Panc1 (cell line): ENCODE measurements at regions not wholly inside any gene's neighbourhood (a gene's known extent, or its start where the extent isn't known, plus 50 kb on each side); places are given as distances from the start of the nearest gene placed in this dataset.

Experiments used
- ATAC-seq: fragments of 200-7000 bp; cut with Tn5 transposase; 2 replicates; pipeline ENCODE4 v1.9.1; 2020; ENCODE audit warnings: mild to moderate bottlenecking, moderate library complexity
- BruUV-seq: library from RNA; stranded (reverse); fragments of 400-500 nt; replicated peaks from 2 replicates; lab custom pipeline; 2021; lab: Mats Ljungman, UMichigan
- CTCF ChIA-PET: fragments of 300-600 bp; sonication (Branson Sonifier 250); formaldehyde crosslinking; loops from one replicate; lab custom pipeline; 2022; ENCODE audit warnings: antibody characterized with exemption; lab: Charles Lee
- POLR2A ChIA-PET: fragments of 300-600 bp; sonication (Branson Sonifier 250); formaldehyde crosslinking; loops from one replicate; lab custom pipeline; 2022; ENCODE audit warnings: antibody characterized with exemption; lab: Charles Lee
- DNase-seq: peaks from one replicate; pipeline ENCODE4 v3.0.0-alpha.2; 2010; ENCODE audit warnings: low read depth, low spot score
- H3K27ac ChIP-seq: 2 replicates; pipeline ENCODE4 v1.5.1; 2011; ENCODE audit warnings: mild to moderate bottlenecking, low read length, inconsistent platforms
- H3K27me3 ChIP-seq: fragments of 200-500 bp; sonication (Bioruptor generic); 2 replicates; pipeline ENCODE4 v1.6.0; 2014; ENCODE audit warnings: low read length, inconsistent platforms; ENCODE audit not compliant: control insufficient read depth, insufficient read depth
- H3K36me3 ChIP-seq: fragments of 200-500 bp; sonication (Bioruptor generic); 2 replicates; pipeline ENCODE4 v1.5.1; 2014; ENCODE audit warnings: inconsistent platforms, mild to moderate bottlenecking, low read length, moderate library complexity; ENCODE audit not compliant: control insufficient read depth, insufficient read depth
- H3K4me1 ChIP-seq: 2 replicates; pipeline ENCODE4 v1.5.1; 2011; ENCODE audit warnings: inconsistent platforms, mild to moderate bottlenecking, low read length, moderate library complexity; ENCODE audit not compliant: control insufficient read depth, insufficient read depth
- H3K4me3 ChIP-seq, 2 experiments: 2 replicates each; pipeline ENCODE4 v1.5.1; 2011 to 2012; ENCODE audit warnings: low read depth in 2 of 2, low read length in 2 of 2, mild to moderate bottlenecking in 2 of 2, inconsistent platforms in 1 of 2, moderate library complexity in 1 of 2
- H3K9me3 ChIP-seq: fragments of 200-500 bp; sonication (Bioruptor generic); 2 replicates; pipeline ENCODE4 v1.5.1; 2014; ENCODE audit warnings: low read depth, mild to moderate bottlenecking, inconsistent platforms, low read length, moderate library complexity; ENCODE audit not compliant: control insufficient read depth, insufficient read depth
- POLR2AphosphoS5 ChIP-seq: IDR thresholded peaks from 2 replicates; pipeline ENCODE4 v1.6.1; 2012; ENCODE audit warnings: mild to moderate bottlenecking, low read depth, low read length, moderate library complexity
- REST ChIP-seq, 2 experiments: IDR thresholded peaks; 2 replicates each; pipeline ENCODE4 v1.6.1; 2011 to 2012; ENCODE audit warnings: low read depth in 2 of 2, control low read depth in 1 of 2, low read length in 1 of 2, mild to moderate bottlenecking in 1 of 2, moderate library complexity in 1 of 2; ENCODE audit not compliant: insufficient read depth in 1 of 2
- SIN3A ChIP-seq: IDR thresholded peaks from 2 replicates; pipeline ENCODE4 v1.6.1; 2012; ENCODE audit warnings: low read depth, mild to moderate bottlenecking, low read length, moderate library complexity, borderline replicate concordance; ENCODE audit not compliant: insufficient read depth
- TCF7L2 ChIP-seq: IDR thresholded peaks from 2 replicates; pipeline ENCODE4 v1.6.1; 2011; ENCODE audit warnings: mild to moderate bottlenecking, low read depth, low read length, inconsistent platforms
- in situ Hi-C: cut with HindIII; loops from 2 replicates; pipeline ENCODE4 v1.10.0; 2016; ENCODE audit warnings: low sequenced_read_pairs, low pct_unique_long_range_greater_than_20kb
- intact Hi-C: fragments of 100-400 bp; cut with micrococcal nuclease; formaldehyde crosslinking; loops from one replicate; pipeline ENCODE4 v1.10.0; 2022; ENCODE audit not compliant: unreplicated experiment
- TF ChIP-seq, protein P1 (sequence below): fragments of 450-650 bp; IDR thresholded peaks from 2 replicates; pipeline ENCODE4 v1.5.1; 2017; ENCODE audit warnings: mild to moderate bottlenecking

DNA sequence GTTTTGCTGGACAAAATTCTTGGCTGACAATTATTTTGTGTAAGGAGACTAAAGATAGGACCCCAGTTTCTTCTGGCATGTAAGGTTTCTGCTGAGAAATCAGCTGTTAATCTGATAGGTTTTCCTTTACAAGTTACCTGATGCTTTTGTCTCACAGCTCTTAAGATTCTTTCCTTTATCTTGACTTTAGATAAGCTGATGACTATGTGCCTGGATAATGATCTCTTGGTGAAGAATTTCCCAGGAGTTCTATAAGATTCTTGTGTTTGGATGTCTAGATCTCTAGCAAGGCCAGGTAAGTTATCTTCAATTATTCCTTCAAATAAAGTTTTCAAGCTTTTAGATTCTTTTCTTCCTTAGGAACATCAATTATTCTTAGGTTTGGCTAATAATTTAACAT lies 534.8 kb upstream of the LRRTM4 start:
- H3K27me3 ChIP-seq, result no peaks in the 10 kb centered on the region
- no peak overlapping the region for H3K27ac ChIP-seq
- TF ChIP-seq TCF7L2 (no peak), REST (IDR thresholded peaks at IDR 0.05; ENCODE audit: insufficient read depth in 1 of 2, low read depth in 2 of 2, low read length in 1 of 2) (no peak), SIN3A (no peak), POLR2AphosphoS5 (no peak)
- TF ChIP-seq, protein P1, sequence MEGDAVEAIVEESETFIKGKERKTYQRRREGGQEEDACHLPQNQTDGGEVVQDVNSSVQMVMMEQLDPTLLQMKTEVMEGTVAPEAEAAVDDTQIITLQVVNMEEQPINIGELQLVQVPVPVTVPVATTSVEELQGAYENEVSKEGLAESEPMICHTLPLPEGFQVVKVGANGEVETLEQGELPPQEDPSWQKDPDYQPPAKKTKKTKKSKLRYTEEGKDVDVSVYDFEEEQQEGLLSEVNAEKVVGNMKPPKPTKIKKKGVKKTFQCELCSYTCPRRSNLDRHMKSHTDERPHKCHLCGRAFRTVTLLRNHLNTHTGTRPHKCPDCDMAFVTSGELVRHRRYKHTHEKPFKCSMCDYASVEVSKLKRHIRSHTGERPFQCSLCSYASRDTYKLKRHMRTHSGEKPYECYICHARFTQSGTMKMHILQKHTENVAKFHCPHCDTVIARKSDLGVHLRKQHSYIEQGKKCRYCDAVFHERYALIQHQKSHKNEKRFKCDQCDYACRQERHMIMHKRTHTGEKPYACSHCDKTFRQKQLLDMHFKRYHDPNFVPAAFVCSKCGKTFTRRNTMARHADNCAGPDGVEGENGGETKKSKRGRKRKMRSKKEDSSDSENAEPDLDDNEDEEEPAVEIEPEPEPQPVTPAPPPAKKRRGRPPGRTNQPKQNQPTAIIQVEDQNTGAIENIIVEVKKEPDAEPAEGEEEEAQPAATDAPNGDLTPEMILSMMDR, result no peak
- no peak overlapping the region for H3K4me3 ChIP-seq
- no peak for ATAC-seq
- no TSS peak for BruUV-seq
- H3K36me3 ChIP-seq, result no peaks in the 10 kb centered on the region
- ChIA-PET POLR2A (no interaction called here), CTCF (no interaction called here)
- no peaks in the 10 kb centered on the region for H3K4me1 ChIP-seq
- no peaks in the 10 kb centered on the region for H3K9me3 ChIP-seq
- intact Hi-C loops, result no loop called here
- in situ Hi-C loops, result no loop called here
- no peak for DNase-seq

DNA sequence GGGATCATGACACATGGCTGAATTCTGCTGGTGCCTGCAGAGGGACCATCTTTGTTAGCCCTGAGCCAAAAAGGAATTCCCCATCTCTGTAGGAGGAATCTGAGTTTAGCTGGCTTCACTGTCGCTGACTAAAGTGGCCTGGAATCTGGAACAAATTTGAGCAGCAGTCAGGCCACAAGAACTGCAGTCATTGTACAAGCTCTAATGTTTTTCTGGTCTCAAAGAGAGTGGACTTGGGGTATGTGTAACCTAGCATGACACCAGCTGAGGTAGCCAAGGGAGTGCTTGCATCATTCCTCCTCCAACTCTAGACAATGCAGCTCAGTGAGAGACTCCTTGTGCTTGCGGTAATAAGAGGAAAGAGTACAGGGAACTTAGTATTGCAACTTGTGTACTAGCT lies 539.1 kb upstream of the LRRTM4 start:
- Histone ChIP-seq H3K27me3 (no peaks in the 10 kb centered on the region), H3K27ac (no peak overlapping the region), H3K4me1 (no peaks in the 10 kb centered on the region), H3K4me3 (no peak overlapping the region), H3K36me3 (no peaks in the 10 kb centered on the region), H3K9me3 (no peaks in the 10 kb centered on the region)
- TF ChIP-seq SIN3A (no peak), REST (IDR thresholded peaks at IDR 0.05; ENCODE audit: insufficient read depth in 1 of 2, low read depth in 2 of 2, low read length in 1 of 2) (no peak), POLR2AphosphoS5 (no peak), TCF7L2 (no peak)
- TF ChIP-seq, protein P1, result no peak
- in situ Hi-C loops (no loop called here), intact Hi-C loops (no loop called here)
- ChIA-PET CTCF (no interaction called here), POLR2A (no interaction called here)
- ATAC-seq, result no peak
- no peak for DNase-seq
- no TSS peak for BruUV-seq
